ENCODE measurements at regions not wholly inside any gene's neighbourhood (a gene's known extent, or its start where the extent isn't known, plus 50 kb on each side); places are given as distances from the start of the nearest gene placed in this dataset.

DNA sequence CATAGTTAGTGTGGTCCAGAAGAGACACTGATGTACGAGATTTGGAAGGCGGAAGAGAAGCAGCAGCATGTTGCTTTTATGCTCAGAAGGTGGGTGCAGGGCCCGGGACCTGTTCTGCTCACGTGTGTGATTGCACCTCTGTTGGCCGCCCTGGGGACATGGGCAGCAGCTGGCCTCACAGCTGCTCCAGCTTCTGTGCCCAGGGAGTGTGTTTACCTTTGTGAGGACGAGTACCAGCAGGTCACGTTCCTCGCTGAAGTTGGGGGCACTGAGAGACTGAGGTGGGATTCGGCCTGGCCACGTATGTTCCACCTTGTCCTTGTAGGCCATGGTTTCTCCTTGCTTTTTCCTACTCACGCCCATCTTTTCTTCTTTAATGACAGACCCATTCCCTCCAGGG, 86.3 kb downstream of the PMAIP1 start:
- Histone ChIP-seq H2AFZ (ENCODE audit: low read depth, low read length) (no peak overlapping the region), H3K4me3 (ENCODE audit: low read length) (no peak overlapping the region), H3K9me3 (ENCODE audit: insufficient read depth, low read length) (no peaks in the 10 kb centered on the region), H3K27ac (ENCODE audit: low read length) (no peak overlapping the region), H3K36me3 (replicated peaks; ENCODE audit: low read depth, low read length) (no peaks in the 10 kb centered on the region), H3K79me2 (ENCODE audit: low read length) (no peaks in the 10 kb centered on the region), H3K27me3 (ENCODE audit: low read depth, low read length) (peaks cover 12% of the 10 kb centered on the region; the same call in 1 of the 2 replicates), H3K4me1 (ENCODE audit: low read length) (peaks cover 21% of the 10 kb centered on the region), H4K20me1 (ENCODE audit: insufficient read depth, low read length) (no peaks in the 10 kb centered on the region), H3K4me2 (ENCODE audit: low read length) (no peak overlapping the region), H3K9ac (ENCODE audit: low read length) (no peak overlapping the region)
- no peak for TF ChIP-seq EZH2phosphoT487 (IDR thresholded peaks at IDR 0.05; ENCODE audit: low read depth)
- TF ChIP-seq CTCF (IDR thresholded peaks at IDR 0.05; ENCODE audit: low read depth, low read length) = no peak

GRCh38 chr18:59985289-59985688, 85.5 kb downstream of the PMAIP1 start:
- H2AFZ ChIP-seq (ENCODE audit: low read depth, low read length) = no peak overlapping the region
- peaks cover 18% of the 10 kb centered on the region for H3K4me1 ChIP-seq (ENCODE audit: low read length)
- H3K27ac ChIP-seq (ENCODE audit: low read length) = no peak overlapping the region
- H3K4me3 ChIP-seq (ENCODE audit: low read length) = no peak overlapping the region
- H4K20me1 ChIP-seq (ENCODE audit: insufficient read depth, low read length) = no peaks in the 10 kb centered on the region
- H3K9me3 ChIP-seq (ENCODE audit: insufficient read depth, low read length) = no peaks in the 10 kb centered on the region
- H3K27me3 ChIP-seq (ENCODE audit: low read depth, low read length) = peaks cover 4% of the 10 kb centered on the region; the same call in 1 of the 2 replicates
- no peak overlapping the region for H3K4me2 ChIP-seq (ENCODE audit: low read length)
- no peaks in the 10 kb centered on the region for H3K79me2 ChIP-seq (ENCODE audit: low read length)
- no peaks in the 10 kb centered on the region for H3K36me3 ChIP-seq (replicated peaks; ENCODE audit: low read depth, low read length)
- no peak overlapping the region for H3K9ac ChIP-seq (ENCODE audit: low read length)
- TF ChIP-seq EZH2phosphoT487 (IDR thresholded peaks at IDR 0.05; ENCODE audit: low read depth) = no peak
- TF ChIP-seq CTCF (IDR thresholded peaks at IDR 0.05; ENCODE audit: low read depth, low read length) = no peak

DNA sequence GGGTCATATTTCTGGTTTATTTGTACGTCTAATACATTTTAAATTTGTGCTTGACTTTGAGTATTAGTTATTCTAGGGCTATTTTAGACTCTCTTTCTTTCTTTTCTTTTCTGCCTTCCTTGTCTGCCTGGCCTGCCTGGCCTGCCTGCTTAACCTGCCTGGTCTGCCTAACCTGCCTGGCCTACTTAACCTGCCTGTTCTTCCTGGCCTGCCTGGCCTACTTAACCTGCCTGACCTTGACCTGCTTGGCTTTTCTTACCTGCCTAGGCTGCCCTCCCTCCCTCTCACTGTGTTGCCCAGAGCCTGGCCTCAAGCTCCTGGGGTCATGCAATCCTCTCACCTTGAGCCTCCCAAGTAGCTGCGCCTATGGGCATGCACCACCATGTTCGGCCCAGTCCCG, 83.7 kb downstream of the PMAIP1 start:
- Histone ChIP-seq H4K20me1 (ENCODE audit: insufficient read depth, low read length) (no peaks in the 10 kb centered on the region), H3K36me3 (replicated peaks; ENCODE audit: low read depth, low read length) (no peaks in the 10 kb centered on the region), H3K4me3 (ENCODE audit: low read length) (no peak overlapping the region), H3K9ac (ENCODE audit: low read length) (no peak overlapping the region), H2AFZ (ENCODE audit: low read depth, low read length) (no peak overlapping the region), H3K4me1 (ENCODE audit: low read length) (peaks cover 33% of the 10 kb centered on the region), H3K4me2 (ENCODE audit: low read length) (no peak overlapping the region), H3K27me3 (ENCODE audit: low read depth, low read length) (no peaks in the 10 kb centered on the region), H3K9me3 (ENCODE audit: insufficient read depth, low read length) (no peaks in the 10 kb centered on the region), H3K79me2 (ENCODE audit: low read length) (no peaks in the 10 kb centered on the region), H3K27ac (ENCODE audit: low read length) (no peak overlapping the region)
- TF ChIP-seq EZH2phosphoT487 (IDR thresholded peaks at IDR 0.05; ENCODE audit: low read depth) = no peak
- TF ChIP-seq CTCF (IDR thresholded peaks at IDR 0.05; ENCODE audit: low read depth, low read length) = no peak

GRCh38 chr18:59980188-59980637, 80.4 kb downstream of the PMAIP1 start:
- H3K9ac ChIP-seq (ENCODE audit: low read length) = no peak overlapping the region
- H3K4me3 ChIP-seq (ENCODE audit: low read length) = no peak overlapping the region
- peaks cover 32% of the 10 kb centered on the region for H3K4me1 ChIP-seq (ENCODE audit: low read length)
- H2AFZ ChIP-seq (ENCODE audit: low read depth, low read length) = no peak overlapping the region
- H4K20me1 ChIP-seq (ENCODE audit: insufficient read depth, low read length) = no peaks in the 10 kb centered on the region
- H3K9me3 ChIP-seq (ENCODE audit: insufficient read depth, low read length) = no peaks in the 10 kb centered on the region
- no peaks in the 10 kb centered on the region for H3K27me3 ChIP-seq (ENCODE audit: low read depth, low read length)
- TF ChIP-seq EZH2phosphoT487 (IDR thresholded peaks at IDR 0.05; ENCODE audit: low read depth) = no peak
- no peak for TF ChIP-seq CTCF (IDR thresholded peaks at IDR 0.05; ENCODE audit: low read depth, low read length)
- no peak overlapping the region for H3K27ac ChIP-seq (ENCODE audit: low read length)
- peak overlapping the region; percentile 46 for H3K4me2 ChIP-seq (ENCODE audit: low read length)
- no peaks in the 10 kb centered on the region for H3K36me3 ChIP-seq (replicated peaks; ENCODE audit: low read depth, low read length)
- no peaks in the 10 kb centered on the region for H3K79me2 ChIP-seq (ENCODE audit: low read length)

All from OCI-LY3 (cell line).